Keratinocyte (primary cell): ENCODE measurements at regions not wholly inside any gene's neighbourhood (a gene's known extent, or its start where the extent isn't known, plus 50 kb on each side); places are given as distances from the start of the nearest gene placed in this dataset.

Source experiments
- DNase-seq: peaks from one replicate; pipeline ENCODE4 v3.0.0-alpha.2; 2011; ENCODE audit warnings: low read depth, missing footprints, low spot score
- FAIRE-seq: peaks from 2 replicates; lab custom pipeline; 2011; peaks lifted over from hg19 to GRCh38; lab: Jason Lieb, UNC
- H2AFZ ChIP-seq: 2 replicates; pipeline ENCODE4 v1.6.0; 2012; ENCODE audit warnings: low read length, control low read depth, inconsistent platforms; ENCODE audit not compliant: control insufficient read depth
- H3K27ac ChIP-seq: 2 replicates; pipeline ENCODE4 v1.5.1; 2011; ENCODE audit warnings: low read length; ENCODE audit not compliant: control insufficient read depth, insufficient read depth
- H3K27me3 ChIP-seq: 3 replicates; pipeline ENCODE4 v1.6.0; 2011; ENCODE audit warnings: low read length; ENCODE audit not compliant: control insufficient read depth, insufficient read depth; ENCODE audit errors: extremely low read depth
- H3K36me3 ChIP-seq, 2 experiments: 2 replicates in 1 of 2; 3 replicates in 1 of 2; pipeline ENCODE4 v1.5.1; 2011; ENCODE audit warnings: low read length in 2 of 2, mild to moderate bottlenecking in 1 of 2; ENCODE audit not compliant: control insufficient read depth in 2 of 2, insufficient read depth in 2 of 2; ENCODE audit errors: extremely low read depth in 1 of 2
- H3K4me1 ChIP-seq: 3 replicates; pipeline ENCODE4 v1.5.1; 2011; ENCODE audit warnings: low read length; ENCODE audit not compliant: control insufficient read depth, insufficient read depth; ENCODE audit errors: extremely low read depth
- H3K4me2 ChIP-seq: 3 replicates; pipeline ENCODE4 v1.6.0; 2011; ENCODE audit warnings: low read depth, low read length; ENCODE audit not compliant: control insufficient read depth, insufficient read depth; ENCODE audit errors: extremely low read depth
- H3K4me3 ChIP-seq, 3 experiments: fragments of 200-600 bp in 1 of 3; sonication (generic) in 1 of 3; 2 replicates in 2 of 3; 3 replicates in 1 of 3; pipeline ENCODE4 v1.5.1; 2011 to 2016; ENCODE audit warnings: low read length in 3 of 3, mild to moderate bottlenecking in 3 of 3, control low read depth in 2 of 3, inconsistent platforms in 1 of 3, low read depth in 1 of 3, mixed read lengths in 1 of 3, mixed run types in 1 of 3, moderate library complexity in 1 of 3; ENCODE audit not compliant: control insufficient read depth in 2 of 3, insufficient read depth in 2 of 3; ENCODE audit errors: extremely low read depth in 1 of 3
- H3K79me2 ChIP-seq: 2 replicates; pipeline ENCODE4 v1.6.0; 2012; ENCODE audit warnings: low read length; ENCODE audit not compliant: control insufficient read depth, insufficient read depth
- H3K9ac ChIP-seq: 3 replicates; pipeline ENCODE4 v1.6.0; 2011; ENCODE audit warnings: low read length; ENCODE audit not compliant: control insufficient read depth, insufficient read depth; ENCODE audit errors: extremely low read depth
- H3K9me1 ChIP-seq: 3 replicates; pipeline ENCODE4 v1.6.0; 2011; ENCODE audit warnings: low read length; ENCODE audit not compliant: control insufficient read depth, insufficient read depth; ENCODE audit errors: extremely low read depth
- H3K9me3 ChIP-seq: 2 replicates; pipeline ENCODE4 v1.5.1; 2012; ENCODE audit warnings: low read depth, low read length; ENCODE audit not compliant: control insufficient read depth
- H4K20me1 ChIP-seq: 3 replicates; pipeline ENCODE4 v1.6.0; 2011; ENCODE audit warnings: low read length; ENCODE audit not compliant: control insufficient read depth, insufficient read depth; ENCODE audit errors: extremely low read depth
- CTCF ChIP-seq, 3 experiments: IDR thresholded peaks in 1 of 3; conservative IDR thresholded peaks in 1 of 3; optimal IDR thresholded peaks in 1 of 3; 2 replicates in 2 of 3; 3 replicates in 1 of 3; pipeline versions ENCODE3 to v1.5.1; 2011; ENCODE audit warnings: low read length in 3 of 3, mild to moderate bottlenecking in 3 of 3, moderate library complexity in 2 of 3, control low read depth in 1 of 3, inconsistent platforms in 1 of 3; ENCODE audit not compliant: insufficient read depth in 2 of 3; ENCODE audit errors: extremely low read depth in 1 of 3
- EZH2 ChIP-seq: IDR thresholded peaks from one replicate; pipeline ENCODE4 v1.6.1; 2012; ENCODE audit warnings: inconsistent platforms, mild to moderate bottlenecking, low read length, moderate library complexity
- dilution Hi-C: fragments of 300-500 bp; cut with MboI; formaldehyde crosslinking; loops from one replicate; pipeline ENCODE4 v1.7.0; 2020; ENCODE audit warnings: low sequenced_read_pairs; ENCODE audit not compliant: extremely low pct_ligation_motif_present

- H4K20me1 ChIP-seq: no peaks in the 10 kb centered on the region
- no peaks in the 10 kb centered on the region for H3K9me3 ChIP-seq
- peaks cover 9% of the 10 kb centered on the region for H3K4me1 ChIP-seq
- no peaks in the 10 kb centered on the region for H3K9me1 ChIP-seq
- H3K4me2 ChIP-seq: no peak overlapping the region
- FAIRE-seq (no peak), DNase-seq (no peak)
- H3K4me3 ChIP-seq: no peak overlapping the region
- dilution Hi-C loops: no loop called here
- H3K27me3 ChIP-seq: no peaks in the 10 kb centered on the region
- H2AFZ ChIP-seq: no peak overlapping the region
- H3K36me3 ChIP-seq: no peaks in the 10 kb centered on the region
- no peak for TF ChIP-seq CTCF (optimal IDR thresholded peaks at IDR 0.05 in 1 of 3, IDR thresholded peaks at IDR 0.05 in 1 of 3, conservative IDR thresholded peaks at IDR 0.05 in 1 of 3; ENCODE audit: extremely low read depth in 1 of 3, insufficient read depth in 2 of 3, low read length in 3 of 3)
- TF ChIP-seq EZH2: no peak
- no peaks in the 10 kb centered on the region for H3K79me2 ChIP-seq
- H3K27ac ChIP-seq: no peak overlapping the region
- H3K9ac ChIP-seq: no peak overlapping the region
Observed at GRCh38 chr12:92223481-92223880, 77.8 kb upstream of the BTG1 start.

- Histone ChIP-seq H4K20me1 (no peaks in the 10 kb centered on the region), H3K9me3 (no peaks in the 10 kb centered on the region), H3K4me1 (peaks cover 9% of the 10 kb centered on the region), H3K9ac (no peak overlapping the region), H3K4me3 (no peak overlapping the region), H3K27ac (no peak overlapping the region), H3K36me3 (no peaks in the 10 kb centered on the region), H3K27me3 (no peaks in the 10 kb centered on the region), H3K4me2 (no peak overlapping the region), H3K9me1 (no peaks in the 10 kb centered on the region), H2AFZ (no peak overlapping the region), H3K79me2 (no peaks in the 10 kb centered on the region)
- no peak for FAIRE-seq
- dilution Hi-C loops: no loop called here
- TF ChIP-seq EZH2 (no peak), CTCF (optimal IDR thresholded peaks at IDR 0.05 in 1 of 3, IDR thresholded peaks at IDR 0.05 in 1 of 3, conservative IDR thresholded peaks at IDR 0.05 in 1 of 3; ENCODE audit: extremely low read depth in 1 of 3, insufficient read depth in 2 of 3, low read length in 3 of 3) (no peak)
- DNase-seq: no peak
Observed at GRCh38 chr12:92221656-92222315, 76.1 kb upstream of the BTG1 start.
